Stimulated activated CD4-positive, alpha-beta T cell treated with anti-CD3 and anti-CD28 coated beads, Interleukin-12 subunit alpha, Interleukin-12 subunit beta, amount 100 ng/mL, for 24 hours (primary cell): ENCODE measurements at regions not wholly inside any gene's neighbourhood (a gene's known extent, or its start where the extent isn't known, plus 50 kb on each side); places are given as distances from the start of the nearest gene placed in this dataset.

ENCODE experiments used
- DNase-seq, 2 experiments: peaks; one replicate each; pipeline ENCODE4 v3.0.0-alpha.2; 2020; ENCODE audit warnings: low read depth in 2 of 2

DNA sequence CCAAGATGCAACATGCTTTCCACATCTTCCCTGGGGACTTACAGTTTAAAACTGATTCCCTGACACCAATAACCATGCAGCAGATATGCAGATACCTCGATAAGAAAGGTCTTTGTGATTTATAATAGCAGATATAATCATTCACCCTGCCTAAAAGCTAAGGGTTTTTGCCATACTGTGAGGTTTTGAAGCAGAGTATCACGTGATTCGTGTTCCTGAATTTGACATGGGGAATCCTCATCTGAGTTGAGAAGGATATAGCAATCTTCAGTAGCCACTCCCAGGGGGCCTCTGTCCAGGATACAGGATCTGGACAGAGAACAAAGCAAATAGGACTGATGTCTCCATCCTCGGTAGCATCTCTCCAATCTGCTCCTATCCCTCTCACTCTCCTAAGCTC, 79.1 kb upstream of the SDK2 start:
- DNase-seq: no peak

DNA sequence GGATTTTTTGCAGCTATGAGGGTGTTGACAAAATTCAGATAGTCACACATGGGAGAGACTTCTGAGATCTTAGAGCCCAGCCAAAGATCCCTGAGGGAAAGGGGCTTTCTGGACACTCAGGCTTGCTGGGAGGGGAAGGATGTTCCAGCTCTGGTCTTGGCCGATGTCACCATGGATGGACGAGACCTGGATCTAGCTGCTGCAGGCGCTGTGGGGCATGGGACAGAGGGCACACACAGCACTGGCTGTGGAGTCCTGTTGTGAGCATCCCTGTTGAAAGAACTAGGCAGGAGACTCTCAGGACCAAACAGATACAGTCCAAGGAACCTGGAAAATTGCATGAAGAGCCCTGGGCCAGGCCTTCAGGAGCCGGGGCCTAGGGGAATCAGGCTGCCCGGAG, 80.1 kb upstream of the SDK2 start:
- no peak for DNase-seq

DNA sequence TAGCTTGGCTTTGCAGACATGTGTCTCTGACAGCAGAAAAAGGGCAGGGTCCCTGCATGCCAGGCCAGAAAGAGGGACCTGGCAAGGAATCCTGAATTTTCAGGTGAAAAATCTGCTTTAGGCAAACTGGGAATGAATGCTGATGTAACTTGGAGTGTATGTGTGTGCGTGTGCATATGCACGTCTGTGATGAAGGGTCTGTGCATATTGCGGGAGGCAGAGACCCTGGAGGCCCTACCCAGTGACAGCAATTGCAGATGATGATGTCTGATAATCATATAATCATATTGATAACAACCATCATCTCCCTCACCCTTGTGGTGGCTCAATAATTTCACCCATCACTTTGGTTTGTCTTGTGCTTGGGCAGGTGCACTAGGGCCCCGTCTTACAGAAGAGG, 80.7 kb upstream of the SDK2 start:
- DNase-seq: no peak

DNA sequence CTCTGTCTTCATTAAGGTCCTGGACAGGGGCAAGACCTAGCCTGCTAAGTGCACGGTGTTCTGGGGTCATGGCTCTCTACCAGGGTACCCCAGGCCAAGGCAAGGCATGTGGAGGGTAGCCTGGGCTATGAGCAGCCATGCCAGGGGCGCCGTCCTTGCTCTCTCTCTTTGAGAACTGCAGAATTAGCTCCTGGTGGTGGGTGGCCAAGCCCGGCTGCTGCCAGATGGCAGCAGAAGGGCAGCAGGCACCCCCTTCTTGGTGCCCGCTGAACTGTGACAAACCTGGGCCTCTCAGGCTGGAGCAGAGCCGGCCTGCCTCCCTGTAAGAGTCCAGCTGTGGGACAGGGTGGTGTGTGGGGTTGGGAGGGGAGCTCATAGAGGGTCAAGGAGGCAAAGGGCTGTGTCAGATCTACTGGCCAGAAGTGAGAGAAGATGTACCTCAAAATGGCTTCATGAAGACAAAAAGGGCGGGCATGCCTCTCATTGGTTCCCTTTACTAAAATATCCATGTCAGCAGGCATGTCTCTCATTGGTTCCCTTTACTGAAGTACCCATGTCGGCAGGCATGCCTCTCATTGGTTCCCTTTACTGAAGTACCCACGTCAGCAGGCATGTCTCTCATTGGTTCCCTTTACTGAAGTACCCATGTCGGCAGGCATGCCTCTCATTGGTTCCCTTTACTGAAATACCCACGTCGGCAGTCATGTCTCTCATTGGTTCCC, 81.7 kb upstream of the SDK2 start:
- DNase-seq: no peak

DNA sequence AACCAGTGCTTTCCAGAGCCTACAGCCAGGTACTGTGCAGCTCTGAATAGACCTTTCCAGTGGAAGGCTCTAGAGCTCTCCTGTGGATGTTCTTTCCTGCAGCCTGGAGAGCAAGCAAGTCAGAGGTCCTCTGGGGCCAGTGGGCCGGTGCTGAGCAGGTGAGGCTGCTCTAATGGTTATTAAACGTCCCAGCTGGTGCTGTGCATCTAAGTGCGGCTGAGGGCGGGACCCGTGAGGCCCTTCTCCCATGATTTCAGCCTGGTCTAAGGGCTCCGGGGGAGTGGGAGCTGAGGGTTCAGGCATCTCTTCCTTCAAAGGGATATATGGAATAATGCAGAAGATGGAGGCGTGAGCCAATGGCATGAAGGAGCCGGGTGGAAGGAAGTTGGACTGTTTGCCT, 83.7 kb upstream of the SDK2 start:
- DNase-seq: no peak

DNA sequence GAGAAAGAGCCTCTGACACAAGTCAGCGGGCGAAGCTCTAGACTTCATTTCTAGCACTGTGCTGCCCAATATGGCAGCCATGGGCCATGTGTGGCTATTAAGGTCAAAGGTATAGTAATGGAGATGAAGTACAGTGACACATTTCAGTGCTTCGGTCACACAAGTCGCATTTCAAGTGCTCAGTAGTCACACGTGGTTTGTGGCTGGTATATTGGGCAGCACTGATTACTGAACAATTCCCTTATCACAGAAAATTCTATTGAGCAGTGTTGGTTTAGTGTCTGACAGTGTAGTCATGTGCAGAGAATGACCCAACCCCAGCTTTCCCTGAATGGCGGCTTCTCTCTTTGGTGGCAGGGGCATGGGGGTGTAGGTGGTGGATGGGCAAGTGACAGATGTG, 84.9 kb upstream of the SDK2 start:
- no peak for DNase-seq

DNA sequence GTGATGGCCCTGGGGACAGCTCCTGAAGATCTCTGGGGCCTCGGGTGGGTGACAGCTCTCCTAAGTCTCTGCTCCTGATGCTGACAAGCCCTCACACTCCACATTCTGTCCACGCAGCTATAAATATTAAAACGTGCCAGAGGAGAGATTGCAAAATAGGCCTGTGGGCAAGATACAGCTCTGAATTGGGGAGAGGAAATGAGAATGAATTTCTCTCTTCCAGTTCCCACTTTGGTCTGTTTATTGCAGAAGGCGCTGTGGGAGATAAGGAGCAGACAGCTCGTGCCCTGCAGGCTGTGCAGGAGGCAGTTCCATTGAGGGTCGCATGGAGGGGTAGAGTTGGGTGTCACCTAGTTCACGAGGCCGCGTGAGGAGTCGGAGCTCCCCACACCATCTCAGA, 87.5 kb upstream of the SDK2 start:
- no peak for DNase-seq

DNA sequence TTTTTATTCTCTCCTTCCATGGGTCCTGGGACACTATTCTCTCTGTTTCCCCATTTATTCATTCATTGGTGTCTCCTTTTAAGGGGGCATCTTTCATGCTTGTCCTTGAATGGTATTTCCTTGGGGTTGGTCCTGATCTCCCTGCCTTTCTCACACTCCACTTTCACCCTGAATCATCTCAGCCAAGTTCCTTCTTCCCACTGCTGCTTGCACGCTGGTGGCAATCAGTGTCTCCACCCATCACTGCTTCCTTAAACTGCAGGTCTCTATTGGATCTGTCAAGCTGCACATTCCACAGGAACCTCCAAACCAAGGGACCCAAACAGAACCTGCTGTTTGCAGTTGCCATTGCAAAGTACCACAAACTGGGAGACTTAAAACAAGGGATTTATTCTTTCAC, 89.3 kb upstream of the SDK2 start:
- DNase-seq: no peak

DNA sequence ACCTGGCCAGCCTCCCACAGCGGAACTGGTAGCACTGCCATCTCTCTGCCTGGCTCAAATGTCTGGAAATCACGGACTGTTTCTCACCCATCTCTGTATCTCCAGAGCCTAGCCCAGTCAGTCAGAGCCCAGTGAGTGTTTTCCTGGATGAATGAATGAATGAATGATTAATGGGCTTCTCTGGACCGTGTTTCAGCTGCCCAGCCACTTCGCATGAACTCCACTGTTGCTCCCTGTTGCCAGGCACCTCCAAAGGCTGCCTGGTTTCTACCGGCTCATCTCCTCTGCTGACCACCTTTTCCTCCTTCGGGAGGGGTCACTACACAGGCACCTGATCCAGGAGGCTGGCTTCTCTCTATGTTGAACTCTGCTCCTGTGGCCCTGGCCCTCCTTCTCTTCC, 91.0 kb upstream of the SDK2 start:
- DNase-seq: no peak

DNA sequence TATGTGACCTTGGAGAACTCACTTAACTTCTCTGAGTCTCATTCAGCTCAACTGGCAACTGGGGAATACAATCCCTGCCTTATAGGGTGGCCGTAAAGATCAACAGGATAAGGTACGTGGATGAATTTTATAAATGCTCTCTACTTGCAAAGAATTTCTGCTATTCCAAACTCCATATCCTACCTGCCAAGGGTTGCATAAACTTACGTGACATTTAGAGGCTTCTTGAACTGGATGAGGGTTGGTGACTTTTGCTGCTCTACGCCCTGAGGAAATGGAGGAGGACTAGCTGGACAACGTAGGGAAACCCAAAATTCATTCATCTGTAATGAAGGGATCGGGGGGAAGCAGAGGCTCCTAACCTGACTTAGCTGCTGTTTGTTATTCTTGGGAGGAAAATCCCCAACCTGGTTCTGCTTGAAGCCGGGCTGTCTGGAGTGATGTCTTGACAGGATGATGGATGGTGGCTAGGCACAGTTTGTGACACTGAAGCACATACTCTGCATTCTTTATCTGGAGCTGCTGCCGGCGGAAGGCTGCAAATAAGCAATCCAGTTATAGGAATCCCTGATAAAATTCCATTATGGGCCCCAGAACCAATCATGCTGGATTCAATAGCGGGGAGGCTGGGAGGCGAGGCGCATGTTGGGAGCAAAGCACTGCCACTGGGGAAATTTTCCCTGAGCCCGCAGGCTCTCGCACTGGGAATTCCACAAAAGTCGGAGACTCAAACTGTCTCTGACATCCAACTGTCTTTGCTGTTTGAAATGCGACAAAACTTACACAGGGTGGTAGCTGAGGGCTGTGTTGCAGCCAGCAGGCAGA, 94.7 kb upstream of the SDK2 start:
- no peak for DNase-seq

DNA sequence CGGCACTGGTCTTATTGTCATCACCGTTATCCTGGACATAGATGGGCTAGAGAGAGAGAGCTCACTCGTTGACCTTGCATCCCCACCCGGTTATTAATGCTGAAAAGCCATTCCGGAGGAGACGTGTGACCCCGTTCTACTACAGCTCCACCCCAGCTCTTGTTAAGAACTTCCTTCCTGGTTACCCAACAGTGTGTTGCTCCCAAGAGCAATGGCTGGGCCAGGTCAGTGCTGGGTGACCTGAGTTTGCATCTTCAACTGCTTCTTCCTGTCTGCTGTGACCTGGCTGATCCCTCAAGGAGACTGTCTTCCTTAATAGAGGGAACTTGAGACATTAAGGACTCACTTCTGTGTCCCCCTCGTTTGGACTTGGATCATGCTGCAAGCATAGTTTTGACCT, 96.1 kb upstream of the SDK2 start:
- no peak for DNase-seq

DNA sequence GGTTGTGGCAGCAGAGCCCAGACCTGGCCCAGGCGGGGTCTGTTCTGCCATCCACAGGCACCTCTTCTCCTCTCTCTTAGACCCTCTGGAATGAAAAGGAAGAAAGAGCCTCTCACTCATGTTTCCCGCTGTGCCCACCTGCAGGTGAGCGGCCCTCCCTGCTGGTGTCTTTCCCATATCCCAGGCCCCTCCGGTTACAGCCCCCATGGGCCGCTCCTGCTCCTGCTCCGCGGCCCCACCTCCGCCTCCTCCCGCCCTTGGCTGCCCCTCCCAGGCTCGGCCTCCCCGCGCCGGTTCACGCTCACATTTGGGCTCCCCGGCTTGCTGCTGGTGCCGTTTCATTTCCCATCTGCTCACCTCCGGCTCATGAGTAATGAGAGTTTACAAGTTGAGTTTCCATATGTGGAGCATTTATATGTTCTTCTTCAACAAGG, 98.7 kb upstream of the SDK2 start:
- DNase-seq: no peak

DNA sequence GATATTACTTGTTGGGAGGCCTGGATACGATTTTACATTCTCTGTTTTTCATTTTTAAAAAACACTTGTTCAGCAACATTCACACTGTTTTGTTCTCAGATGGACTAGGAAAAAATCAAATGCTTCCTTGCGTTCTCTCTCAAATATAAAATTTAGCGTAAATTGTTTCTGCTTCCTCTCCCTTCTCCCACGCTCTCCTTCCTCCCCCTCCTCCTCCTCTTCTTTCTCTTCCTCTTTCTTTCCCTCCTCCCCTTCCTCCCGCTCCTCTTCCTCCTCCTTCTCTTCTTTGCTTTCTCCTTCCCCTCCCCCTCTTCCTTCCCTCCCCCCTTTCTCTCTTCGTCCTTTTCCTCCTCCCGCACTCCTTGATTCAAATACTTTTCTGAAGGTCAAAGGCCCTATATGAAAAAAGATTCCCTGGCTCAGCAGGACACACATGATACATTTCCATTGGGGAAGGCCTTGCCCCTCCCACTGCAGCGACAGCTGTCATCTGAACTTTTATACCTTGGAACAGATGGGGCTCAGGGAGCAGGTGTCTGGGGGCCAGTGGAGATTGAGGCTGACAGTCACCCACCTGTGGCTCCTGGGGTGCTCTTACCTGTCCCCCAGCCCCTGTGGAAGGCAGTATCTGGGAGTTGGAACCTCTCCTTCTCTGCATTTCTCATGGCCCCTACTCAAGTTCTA, 99.4 kb upstream of the SDK2 start:
- no peak for DNase-seq

DNA sequence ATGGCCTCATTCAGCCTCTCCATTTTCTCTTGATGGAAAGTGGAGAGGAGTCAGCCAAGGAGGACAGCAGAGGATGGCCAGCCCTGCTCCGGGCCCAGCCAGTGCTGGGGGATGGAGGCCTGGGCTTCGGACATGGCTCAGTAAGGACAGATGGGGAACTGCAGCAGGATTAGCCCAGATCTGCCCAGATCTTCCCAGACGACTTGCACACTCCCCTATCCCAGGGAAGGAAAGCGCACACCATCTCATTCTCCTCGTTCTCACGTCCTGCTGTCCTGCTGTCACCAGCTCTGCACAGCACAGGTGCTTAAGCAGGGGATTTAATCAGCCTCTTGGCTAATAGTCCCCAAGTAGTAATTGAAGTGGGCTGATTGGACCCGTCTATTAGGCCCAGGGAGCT, 100.2 kb upstream of the SDK2 start:
- DNase-seq: no peak

DNA sequence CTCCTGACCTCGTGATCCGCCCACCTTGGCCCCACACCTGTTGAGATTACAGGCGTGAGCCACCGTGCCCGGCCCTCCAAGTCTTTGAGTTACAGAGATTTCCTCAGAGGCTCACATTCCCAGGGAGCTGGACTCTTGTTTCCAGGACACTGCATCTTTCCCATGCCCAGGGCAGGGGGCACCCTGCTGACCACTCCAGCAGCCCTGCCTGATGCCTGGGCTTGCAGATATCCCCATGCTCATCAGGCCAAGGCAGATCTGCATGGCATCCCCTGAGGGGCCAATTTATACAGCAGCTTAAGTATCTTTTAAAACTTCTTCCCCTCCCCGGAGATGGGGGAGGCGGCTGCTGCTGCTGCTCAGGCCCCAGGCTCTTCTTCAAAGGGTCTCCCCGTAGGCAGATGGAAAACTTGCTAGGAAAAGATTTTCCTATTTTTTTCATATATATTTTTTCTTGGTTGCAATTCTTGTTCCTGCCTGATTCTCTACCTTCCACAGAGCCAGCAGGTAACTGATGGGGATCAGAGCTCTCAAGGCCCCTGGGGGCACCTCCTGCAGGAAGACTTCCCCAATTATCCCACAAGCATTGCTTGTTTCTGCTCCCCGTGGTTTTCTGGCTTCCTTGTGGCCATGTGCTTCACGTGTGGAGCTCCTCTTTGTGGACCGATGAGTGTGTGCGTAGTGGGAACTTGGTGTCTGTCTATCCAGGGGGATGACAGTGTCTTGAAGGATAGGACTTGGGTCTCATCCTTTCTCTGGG, 102.2 kb upstream of the SDK2 start:
- no peak for DNase-seq

DNA sequence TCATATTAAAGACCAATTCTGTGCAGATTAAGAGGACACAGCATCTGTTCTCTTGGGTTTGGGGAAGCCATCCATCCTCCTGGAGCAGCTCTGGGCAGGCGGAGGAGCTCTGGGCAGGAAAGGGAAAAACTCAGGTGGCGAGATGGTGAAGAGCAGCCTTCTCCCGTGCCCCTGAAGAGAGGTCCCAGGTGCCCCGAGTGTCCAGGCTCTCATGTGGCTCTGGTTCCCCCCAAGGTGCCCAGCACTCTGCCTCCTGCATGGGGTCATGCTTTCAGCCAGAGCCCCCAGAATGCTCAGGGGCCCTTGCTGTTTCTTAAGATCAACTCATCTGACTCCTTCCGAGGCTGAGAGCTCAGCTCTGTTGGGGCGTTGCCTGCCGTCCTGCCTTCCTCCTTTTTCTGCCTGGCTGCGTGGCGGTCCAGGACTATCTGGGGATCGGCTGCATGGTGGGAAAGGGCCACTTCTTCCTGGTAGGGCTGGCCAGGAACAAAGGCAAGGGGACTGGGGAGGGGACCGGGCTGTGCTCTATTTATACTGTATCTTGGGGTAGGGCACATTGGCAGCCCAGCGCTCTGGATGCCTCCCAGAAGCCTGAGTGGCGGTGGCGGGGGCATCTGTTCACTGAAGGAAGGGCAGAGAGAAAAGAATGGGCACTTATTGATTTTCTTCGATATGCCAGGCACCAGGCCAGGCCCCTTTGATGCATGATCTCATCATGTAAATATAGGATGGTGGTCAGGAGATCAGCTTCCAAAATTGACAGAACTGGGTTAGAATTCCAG, 103.2 kb upstream of the SDK2 start:
- no peak for DNase-seq

DNA sequence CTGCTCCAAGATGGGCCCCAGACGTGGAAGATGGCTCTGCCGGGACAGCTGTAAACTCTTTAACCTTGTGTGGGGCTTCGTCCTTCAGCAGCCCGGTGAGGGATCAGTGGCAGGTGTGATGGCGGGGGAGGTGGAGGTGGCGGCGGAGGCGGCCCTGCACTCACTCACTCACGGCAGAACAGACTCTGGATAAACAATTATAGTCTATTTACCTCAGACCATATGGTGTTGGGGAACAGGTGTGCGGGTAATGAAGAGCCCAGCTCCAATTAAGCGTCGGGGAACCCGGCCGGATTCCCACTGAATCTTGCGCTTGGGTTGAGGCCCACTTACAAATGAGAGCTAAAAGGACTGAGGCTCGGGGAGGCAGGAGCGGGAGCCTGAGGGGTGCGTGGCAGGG, 104.3 kb upstream of the SDK2 start:
- DNase-seq: no peak

DNA sequence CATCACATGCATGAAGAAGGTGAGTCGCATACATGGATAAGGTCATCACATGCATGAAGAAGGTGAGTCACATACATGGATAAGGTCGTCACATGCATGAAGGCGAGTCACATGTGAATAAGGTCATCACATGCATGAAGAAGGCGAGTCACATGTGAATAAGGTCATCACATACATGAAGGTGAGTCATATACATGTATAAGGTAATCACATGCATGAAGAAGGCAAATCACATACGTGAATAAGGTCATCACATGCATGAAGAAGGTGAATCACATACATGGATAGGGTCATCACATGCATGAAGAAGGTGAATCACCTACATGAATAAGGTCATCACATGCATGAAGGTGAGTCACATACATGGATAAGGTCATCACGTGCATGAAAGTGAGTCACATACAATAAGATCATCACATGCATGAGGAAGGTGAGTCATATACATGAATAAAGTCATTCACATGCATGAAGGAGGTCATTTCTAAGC, 105.1 kb upstream of the SDK2 start:
- DNase-seq: no peak

DNA sequence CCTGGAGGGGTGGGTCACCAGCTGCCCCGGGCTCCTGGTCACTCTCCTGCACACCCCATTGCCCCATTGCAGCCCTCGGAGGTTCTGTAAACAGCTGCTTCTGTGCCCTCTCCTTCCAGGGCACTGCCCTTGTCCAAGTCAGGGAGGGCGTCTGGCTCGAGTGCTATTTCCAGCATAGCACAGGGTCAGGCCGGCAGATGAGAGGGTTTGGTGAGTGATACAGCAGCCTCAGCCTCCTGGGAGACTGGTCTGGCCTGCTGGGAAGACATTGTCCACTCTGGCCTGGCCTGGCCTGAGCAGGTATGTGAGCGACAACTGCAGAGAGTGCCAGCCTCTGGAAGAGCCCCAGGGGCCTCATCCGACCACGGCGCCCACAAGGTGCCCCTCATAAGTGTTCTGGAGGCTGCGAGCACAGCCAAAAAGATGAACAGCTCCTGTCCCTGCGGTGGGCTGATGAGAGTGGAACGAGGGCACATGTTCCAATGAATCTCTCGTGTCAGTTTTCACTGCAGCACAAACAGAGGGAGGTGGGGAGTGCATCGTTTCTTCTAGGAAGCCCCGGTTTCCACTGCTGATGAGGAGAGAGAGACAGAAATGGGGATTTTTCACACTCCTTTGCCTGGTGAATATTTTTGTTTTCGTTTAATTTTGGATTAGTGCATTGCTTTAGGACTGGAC, 105.8 kb upstream of the SDK2 start:
- no peak for DNase-seq

DNA sequence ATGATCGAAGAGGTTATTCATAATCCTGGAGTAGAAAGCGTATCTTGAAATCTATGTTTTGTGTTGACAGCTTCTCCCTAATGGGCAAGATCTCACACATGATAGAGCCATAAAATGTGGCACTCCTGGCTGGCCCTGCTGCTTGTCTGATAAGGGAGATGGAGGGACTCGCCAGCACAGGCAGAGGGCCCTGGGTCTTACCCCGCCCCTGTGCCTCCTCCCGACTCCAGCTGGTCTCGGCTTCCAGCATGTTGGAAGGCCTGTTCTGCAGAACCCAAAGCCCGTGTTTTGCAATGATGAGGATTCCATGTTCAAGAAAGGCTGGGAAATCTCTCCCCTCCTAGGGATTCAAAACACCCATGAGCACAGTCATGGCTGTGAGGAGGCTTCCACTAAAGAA, 106.7 kb upstream of the SDK2 start:
- no peak for DNase-seq
